LNCAP (cell line): ENCODE measurements at regions not wholly inside any gene's neighbourhood (a gene's known extent, or its start where the extent isn't known, plus 50 kb on each side); places are given as distances from the start of the nearest gene placed in this dataset.

Experiments
- CTCF ChIP-seq: fragments of 450-650 bp; IDR thresholded peaks from 2 replicates; pipeline ENCODE4 v1.5.1; 2017; ENCODE audit warnings: mild to moderate bottlenecking

- TF ChIP-seq CTCF: no peak
These were observed 812.9 kb upstream of the ADGRL2 start for GRCh38 chr1:80987824-80988223.

- no peak for TF ChIP-seq CTCF
These were observed 813.6 kb upstream of the ADGRL2 start for GRCh38 chr1:80987106-80987505.

DNA sequence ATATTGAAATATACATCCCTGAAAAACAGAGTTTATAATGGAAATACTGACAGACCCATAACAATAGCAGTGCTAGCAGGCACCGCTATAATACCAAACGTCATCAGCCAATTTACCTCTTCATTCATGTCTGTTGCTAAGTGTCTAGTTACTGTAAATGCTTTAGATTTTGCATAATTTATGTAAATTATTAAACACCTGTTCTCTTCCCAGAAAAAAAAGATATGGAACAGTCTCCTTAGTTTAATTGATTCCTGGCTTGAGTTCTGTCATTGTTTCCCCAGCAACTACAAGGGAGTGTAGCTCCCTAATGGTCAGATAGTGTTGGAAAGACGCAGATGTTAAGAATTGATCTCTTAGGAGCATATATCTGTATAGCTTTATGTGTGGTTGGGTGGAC is 817.9 kb upstream of the ADGRL2 start:
- no peak for TF ChIP-seq CTCF

GRCh38 chr1:80973101-80973500 is 827.6 kb upstream of the ADGRL2 start:
- no peak for TF ChIP-seq CTCF

GRCh38 chr1:80966266-80966665 is 834.5 kb upstream of the ADGRL2 start:
- TF ChIP-seq CTCF: no peak

DNA sequence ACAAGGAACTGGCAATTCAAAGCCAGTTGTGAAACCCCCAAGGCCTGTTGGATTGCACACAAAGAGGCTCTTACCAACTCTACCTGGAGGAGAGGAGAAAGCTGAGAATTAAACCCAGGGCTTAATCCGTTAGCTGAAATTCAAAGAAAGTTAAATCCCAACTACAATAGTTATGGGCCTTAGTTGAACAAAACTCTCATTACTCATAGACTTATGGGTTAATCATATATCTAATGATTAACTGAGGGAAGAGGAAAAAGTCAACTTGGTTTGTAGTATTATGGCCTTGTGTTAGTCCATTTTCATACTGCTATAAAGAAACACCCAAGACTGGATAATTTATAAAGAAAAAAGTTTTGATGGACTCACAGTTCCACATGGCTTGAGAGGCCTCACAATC is 838.2 kb upstream of the ADGRL2 start:
- TF ChIP-seq CTCF: no peak

DNA sequence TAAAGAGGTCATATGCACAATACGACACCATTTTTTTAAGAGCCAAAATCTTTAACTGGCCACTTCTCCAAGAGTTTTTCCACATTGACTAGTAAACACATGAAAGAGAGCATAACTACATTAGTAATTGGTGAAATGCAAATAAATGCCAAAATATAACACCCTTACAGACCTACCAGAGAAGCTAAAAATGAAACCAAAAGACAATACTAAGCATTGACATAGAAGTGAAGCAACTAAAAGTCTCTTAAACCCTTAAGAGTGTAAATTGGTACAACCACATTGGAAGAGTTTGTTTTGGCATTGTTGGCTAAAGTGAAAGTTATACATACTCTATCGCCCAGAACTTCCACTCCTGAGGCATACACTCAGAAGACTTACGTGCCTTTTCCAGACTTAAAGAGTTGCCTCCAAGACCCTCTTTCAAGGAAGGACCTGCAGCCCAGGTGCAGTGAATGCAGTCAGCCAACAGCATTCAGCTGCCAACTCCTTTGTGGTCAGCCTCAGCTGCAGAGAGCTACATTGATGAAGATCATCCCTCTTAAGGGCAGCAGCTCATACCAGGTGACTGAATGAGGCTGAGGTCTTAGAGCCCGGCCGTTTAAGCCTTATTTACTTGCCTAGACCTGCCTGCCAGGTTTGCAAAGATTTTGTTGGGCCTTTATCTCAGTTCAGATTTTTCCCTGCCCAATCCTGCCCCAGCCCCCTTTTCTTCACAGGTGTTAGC is 839.1 kb upstream of the ADGRL2 start:
- no peak for TF ChIP-seq CTCF

DNA sequence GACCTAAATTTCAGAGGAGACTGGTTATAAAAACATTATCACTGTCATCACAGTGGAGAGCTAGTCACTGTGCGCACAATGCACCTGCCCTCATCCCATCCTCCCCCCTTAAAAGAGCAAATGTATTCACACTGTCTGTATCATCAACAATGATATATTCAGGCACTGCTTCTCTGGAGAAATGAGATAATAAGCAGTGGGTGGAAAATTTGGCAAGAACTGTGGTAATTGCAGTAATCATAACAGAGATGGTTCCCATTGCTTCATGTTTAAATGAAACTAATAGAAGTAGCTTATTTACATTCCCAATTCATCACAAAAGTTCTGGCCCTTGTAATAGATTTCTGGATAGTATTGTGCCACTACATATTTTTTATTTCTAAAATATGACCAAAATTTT is 867.4 kb upstream of the ADGRL2 start:
- no peak for TF ChIP-seq CTCF
